GM23338 (cell line): ENCODE measurements at regions not wholly inside any gene's neighbourhood (a gene's known extent, or its start where the extent isn't known, plus 50 kb on each side); places are given as distances from the start of the nearest gene placed in this dataset.

Experiments used
- CREB1 ChIP-seq: fragments of 250-450 bp; sonication (Bioruptor Pico); IDR thresholded peaks from 2 replicates; pipeline ENCODE4 v1.5.0; 2020; ENCODE audit warnings: low read depth, mild to moderate bottlenecking, moderate library complexity
- EZH2 ChIP-seq: fragments of 200-600 bp; sonication (generic); IDR thresholded peaks from one replicate; pipeline ENCODE4 v1.8.0; 2017; ENCODE audit warnings: antibody characterized with exemption, mild to moderate bottlenecking, low read depth; ENCODE audit not compliant: unreplicated experiment
- JUNB ChIP-seq: IDR thresholded peaks from one replicate; pipeline ENCODE4 v1.6.1; 2016; ENCODE audit warnings: antibody characterized with exemption; ENCODE audit not compliant: unreplicated experiment
- POLR2AphosphoS5 ChIP-seq: IDR thresholded peaks from 2 replicates; pipeline ENCODE4 v1.6.1; 2016; ENCODE audit warnings: antibody characterized with exemption, low read depth
- TF ChIP-seq, protein P1 (sequence below), 2 experiments: fragments of 200-600 bp in 1 of 2; sonication (generic) in 1 of 2; conservative IDR thresholded peaks; 2 replicates each; pipeline versions ENCODE4 v1.5.1 to v1.6.1; 2016 to 2017; ENCODE audit warnings: antibody characterized with exemption in 2 of 2, low read depth in 2 of 2, mild to moderate bottlenecking in 2 of 2, moderate library complexity in 1 of 2
- TF ChIP-seq, protein P2 (sequence below): IDR thresholded peaks from one replicate; pipeline ENCODE4 v1.6.1; 2018; ENCODE audit warnings: antibody characterized with exemption; ENCODE audit not compliant: unreplicated experiment
- TF ChIP-seq, protein P3 (sequence below): IDR thresholded peaks from 2 replicates; pipeline ENCODE4 v1.6.1; 2016; ENCODE audit warnings: antibody characterized with exemption

DNA sequence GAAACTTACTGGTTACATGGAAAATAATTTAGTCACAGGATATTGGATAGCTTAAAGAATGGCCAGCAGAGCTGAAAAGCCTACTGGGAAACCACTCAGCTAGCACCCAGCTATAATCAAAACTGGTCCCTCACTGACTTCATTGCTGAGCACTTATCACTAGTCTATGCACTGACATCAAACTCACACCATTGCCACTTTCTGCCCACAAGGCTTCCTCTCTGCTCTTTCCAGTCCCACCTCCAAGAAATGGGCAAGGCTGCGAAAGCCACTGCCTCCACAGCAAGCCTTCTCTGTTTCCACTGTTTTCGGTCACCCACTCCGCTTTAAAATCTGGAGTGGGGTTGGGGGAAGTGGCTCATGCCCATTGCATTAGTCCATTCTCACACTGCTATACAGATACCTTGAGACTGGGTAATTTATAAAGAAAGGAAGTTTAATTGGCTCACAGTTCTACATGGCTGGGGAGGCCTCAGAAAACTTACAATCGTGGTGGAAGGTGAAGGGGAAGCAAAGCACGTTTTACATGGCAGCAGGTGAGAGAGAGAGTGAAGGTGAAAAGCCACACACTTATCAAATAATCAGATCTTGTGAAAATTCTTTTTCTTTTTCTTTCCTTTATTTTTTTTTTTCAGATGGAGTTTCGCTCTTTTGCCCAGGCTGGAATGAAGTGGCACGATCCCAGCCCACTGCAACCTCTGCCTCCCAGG lies 77.0 kb upstream of the CERS6 start:
- TF ChIP-seq, protein P1, sequence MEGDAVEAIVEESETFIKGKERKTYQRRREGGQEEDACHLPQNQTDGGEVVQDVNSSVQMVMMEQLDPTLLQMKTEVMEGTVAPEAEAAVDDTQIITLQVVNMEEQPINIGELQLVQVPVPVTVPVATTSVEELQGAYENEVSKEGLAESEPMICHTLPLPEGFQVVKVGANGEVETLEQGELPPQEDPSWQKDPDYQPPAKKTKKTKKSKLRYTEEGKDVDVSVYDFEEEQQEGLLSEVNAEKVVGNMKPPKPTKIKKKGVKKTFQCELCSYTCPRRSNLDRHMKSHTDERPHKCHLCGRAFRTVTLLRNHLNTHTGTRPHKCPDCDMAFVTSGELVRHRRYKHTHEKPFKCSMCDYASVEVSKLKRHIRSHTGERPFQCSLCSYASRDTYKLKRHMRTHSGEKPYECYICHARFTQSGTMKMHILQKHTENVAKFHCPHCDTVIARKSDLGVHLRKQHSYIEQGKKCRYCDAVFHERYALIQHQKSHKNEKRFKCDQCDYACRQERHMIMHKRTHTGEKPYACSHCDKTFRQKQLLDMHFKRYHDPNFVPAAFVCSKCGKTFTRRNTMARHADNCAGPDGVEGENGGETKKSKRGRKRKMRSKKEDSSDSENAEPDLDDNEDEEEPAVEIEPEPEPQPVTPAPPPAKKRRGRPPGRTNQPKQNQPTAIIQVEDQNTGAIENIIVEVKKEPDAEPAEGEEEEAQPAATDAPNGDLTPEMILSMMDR (conservative IDR thresholded peaks at IDR 0.05; ENCODE audit: low read depth in 2 of 2): no peak
- no peak for TF ChIP-seq POLR2AphosphoS5
- TF ChIP-seq EZH2: no peak
- TF ChIP-seq, protein P2, sequence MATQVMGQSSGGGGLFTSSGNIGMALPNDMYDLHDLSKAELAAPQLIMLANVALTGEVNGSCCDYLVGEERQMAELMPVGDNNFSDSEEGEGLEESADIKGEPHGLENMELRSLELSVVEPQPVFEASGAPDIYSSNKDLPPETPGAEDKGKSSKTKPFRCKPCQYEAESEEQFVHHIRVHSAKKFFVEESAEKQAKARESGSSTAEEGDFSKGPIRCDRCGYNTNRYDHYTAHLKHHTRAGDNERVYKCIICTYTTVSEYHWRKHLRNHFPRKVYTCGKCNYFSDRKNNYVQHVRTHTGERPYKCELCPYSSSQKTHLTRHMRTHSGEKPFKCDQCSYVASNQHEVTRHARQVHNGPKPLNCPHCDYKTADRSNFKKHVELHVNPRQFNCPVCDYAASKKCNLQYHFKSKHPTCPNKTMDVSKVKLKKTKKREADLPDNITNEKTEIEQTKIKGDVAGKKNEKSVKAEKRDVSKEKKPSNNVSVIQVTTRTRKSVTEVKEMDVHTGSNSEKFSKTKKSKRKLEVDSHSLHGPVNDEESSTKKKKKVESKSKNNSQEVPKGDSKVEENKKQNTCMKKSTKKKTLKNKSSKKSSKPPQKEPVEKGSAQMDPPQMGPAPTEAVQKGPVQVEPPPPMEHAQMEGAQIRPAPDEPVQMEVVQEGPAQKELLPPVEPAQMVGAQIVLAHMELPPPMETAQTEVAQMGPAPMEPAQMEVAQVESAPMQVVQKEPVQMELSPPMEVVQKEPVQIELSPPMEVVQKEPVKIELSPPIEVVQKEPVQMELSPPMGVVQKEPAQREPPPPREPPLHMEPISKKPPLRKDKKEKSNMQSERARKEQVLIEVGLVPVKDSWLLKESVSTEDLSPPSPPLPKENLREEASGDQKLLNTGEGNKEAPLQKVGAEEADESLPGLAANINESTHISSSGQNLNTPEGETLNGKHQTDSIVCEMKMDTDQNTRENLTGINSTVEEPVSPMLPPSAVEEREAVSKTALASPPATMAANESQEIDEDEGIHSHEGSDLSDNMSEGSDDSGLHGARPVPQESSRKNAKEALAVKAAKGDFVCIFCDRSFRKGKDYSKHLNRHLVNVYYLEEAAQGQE: no peak
- TF ChIP-seq, protein P3, sequence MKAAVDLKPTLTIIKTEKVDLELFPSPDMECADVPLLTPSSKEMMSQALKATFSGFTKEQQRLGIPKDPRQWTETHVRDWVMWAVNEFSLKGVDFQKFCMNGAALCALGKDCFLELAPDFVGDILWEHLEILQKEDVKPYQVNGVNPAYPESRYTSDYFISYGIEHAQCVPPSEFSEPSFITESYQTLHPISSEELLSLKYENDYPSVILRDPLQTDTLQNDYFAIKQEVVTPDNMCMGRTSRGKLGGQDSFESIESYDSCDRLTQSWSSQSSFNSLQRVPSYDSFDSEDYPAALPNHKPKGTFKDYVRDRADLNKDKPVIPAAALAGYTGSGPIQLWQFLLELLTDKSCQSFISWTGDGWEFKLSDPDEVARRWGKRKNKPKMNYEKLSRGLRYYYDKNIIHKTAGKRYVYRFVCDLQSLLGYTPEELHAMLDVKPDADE: no peak
- TF ChIP-seq CREB1 (CRISPR knock-in tag): no peak
- no peak for TF ChIP-seq JUNB
